Astrocyte (in vitro differentiated cells and primary cell): ENCODE measurements at regions not wholly inside any gene's neighbourhood (a gene's known extent, or its start where the extent isn't known, plus 50 kb on each side); places are given as distances from the start of the nearest gene placed in this dataset.

Experiments used
- CTCF ChIP-seq: IDR thresholded peaks from 2 replicates; pipeline ENCODE4 v1.5.1; 2011; ENCODE audit warnings: low read depth, mild to moderate bottlenecking, inconsistent platforms, low read length, moderate library complexity; ENCODE audit not compliant: insufficient read depth
- EZH2 ChIP-seq: IDR thresholded peaks from 2 replicates; pipeline ENCODE4 v1.6.1; 2012; ENCODE audit warnings: mild to moderate bottlenecking, low read length, inconsistent platforms; ENCODE audit not compliant: insufficient read depth

GRCh38 chr12:38386205-38386985 is 69.8 kb downstream of the ALG10B start:
- TF ChIP-seq CTCF (no peak), EZH2 (no peak)
